Activated CD4-positive, CD25-positive, alpha-beta regulatory T cell treated with anti-CD3 and anti-CD28 coated beads, Interleukin-2, amount 50 U/mL, for 16 hours (primary cell): ENCODE measurements at regions not wholly inside any gene's neighbourhood (a gene's known extent, or its start where the extent isn't known, plus 50 kb on each side); places are given as distances from the start of the nearest gene placed in this dataset.

Source experiments
- DNase-seq: peaks from one replicate; pipeline ENCODE4 v3.0.0-alpha.2; 2020; ENCODE audit warnings: low read depth, low spot score

DNA sequence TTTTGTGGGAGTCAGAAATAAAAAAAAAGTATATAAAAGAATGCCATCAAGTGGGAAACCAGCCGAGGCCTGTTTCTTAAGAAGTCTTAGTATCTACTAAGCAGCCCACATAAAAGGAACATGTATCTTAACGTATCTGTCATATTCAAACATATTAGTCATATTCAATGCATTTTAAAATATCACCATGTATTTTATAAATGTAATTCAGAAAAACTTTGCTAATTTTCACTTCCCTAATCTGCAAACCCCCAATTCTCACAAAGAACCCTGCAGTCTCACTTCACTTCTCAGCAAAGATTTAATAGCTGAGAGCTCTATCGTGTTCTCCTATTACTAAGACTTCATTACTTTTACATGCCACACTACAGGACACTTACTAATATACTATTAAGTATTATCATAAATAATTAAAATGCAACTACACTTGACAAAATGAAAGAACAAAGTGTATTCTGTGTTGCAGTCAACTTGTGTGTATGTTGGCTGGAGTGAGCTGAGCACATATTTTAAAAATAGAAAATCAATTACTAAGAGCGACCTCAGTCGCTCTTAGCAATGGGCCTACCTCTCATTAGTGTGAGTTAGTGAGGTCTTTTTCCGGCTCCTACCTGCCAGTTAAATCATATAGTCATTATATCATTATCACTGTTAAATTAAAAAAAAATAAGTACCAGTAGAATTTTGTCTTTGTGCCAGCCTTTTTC, 484.3 kb downstream of the LMO4 start:
- DNase-seq: no peak

- DNase-seq: no peak
These were observed 485.9 kb downstream of the LMO4 start for GRCh38 chr1:87814573-87814972.

GRCh38 chr1:87816646-87817045, 488.0 kb downstream of the LMO4 start:
- no peak for DNase-seq

GRCh38 chr1:87820668-87821334, 492.1 kb downstream of the LMO4 start:
- no peak for DNase-seq

DNA sequence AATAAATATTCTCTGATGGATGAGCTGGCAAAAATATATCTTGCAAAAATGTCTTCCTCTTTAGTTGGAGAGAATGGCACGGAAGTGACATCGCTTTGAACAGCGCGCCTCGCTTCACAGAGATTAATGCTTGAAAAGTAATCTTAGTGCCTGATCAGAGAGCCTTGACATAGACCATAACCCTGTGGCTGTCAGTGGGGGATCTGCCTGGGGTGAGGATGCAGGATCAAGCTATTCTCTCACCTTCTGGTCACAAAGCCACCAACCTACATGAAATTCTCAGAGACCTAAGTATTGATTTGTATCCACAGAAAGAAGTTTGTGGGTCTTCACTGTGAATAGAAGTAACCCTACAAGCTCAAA, 492.6 kb downstream of the LMO4 start:
- DNase-seq: no peak

DNA sequence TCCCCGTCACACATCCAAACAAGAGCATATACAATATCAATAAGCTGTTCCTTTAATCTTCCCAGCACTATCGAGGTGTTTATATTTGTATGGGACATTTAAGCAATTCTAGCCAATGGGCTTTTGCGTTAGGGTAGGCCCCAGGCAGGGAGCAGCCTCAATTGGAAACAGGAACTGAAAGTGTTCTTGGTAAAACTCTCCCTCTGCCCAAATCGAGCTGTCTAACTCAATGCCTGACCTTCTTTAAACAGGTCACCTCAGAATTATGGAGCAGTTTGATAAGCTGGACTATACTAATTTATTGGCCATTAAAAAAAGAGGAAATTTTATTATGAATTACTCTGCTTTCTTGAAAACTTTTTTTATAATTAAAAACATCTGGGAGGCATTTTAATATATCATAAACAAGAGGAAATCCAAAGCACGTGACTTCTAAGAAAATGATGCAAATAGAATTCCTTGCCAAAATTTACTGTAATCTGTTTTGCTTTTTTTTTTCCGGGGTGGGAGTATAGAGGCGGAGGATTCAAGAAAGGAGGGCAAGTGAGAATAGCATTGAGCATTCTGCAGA, 498.1 kb downstream of the LMO4 start:
- DNase-seq: no peak

DNA sequence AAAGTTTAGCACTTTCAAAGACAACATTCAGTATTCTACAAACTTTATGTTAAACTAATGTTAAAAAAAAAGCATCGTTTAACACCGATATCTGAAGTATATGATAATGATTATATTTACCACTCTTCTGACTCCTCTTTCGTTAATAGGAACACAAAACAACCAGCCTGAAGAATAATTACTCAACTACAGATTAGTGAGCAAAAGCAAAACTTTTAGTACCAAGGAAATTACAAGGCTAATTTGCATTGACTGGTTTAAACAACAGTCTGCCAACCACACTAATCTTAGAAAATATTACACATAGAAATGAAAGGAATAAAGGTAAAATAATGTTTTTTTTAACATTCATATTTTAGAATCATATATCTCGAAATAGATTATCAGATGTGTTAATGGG, 500.7 kb downstream of the LMO4 start:
- DNase-seq: no peak

DNA sequence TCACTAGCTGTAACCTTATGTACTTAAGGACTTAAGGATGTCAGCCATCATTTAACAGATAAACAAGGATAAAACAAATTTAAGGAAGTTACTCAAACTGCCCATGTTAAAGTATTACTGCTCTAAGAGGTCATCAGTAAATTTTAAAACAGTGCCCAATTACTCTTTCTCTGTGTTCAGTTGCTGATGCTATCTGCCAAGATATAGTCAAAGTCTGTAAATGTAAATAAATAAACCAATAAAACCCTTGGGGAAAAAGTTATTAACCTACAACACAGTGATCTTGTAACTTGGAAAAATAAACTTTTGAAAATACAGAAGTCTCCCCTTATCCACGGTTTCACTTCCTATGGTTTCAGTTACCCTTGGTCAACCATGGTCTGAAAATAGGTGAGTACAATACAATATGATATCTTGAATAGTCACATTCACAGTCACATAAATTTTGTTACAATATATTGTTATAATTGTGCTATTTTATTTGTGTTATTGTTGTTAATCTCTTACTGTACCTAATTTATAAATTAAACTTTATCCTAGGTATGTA, 501.8 kb downstream of the LMO4 start:
- DNase-seq: no peak

DNA sequence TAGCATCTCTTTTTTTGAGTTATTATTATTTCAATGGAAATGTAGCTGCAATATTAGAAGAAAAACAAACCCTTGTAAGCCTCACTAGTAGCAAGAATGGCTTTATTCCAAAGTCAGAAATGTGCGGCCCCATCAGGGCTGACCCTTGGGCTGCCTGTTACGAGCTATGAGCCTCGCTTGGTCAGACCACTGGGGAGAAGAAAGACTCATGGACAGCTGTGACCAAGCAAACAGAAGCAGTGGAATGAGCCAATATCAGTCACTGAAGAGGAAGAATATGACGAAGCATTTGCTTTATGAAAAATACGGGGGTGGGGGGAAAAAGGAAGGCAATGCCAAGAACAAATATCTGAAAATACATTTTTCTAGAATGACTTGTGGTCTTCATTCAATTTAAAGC, 504.5 kb downstream of the LMO4 start:
- DNase-seq: no peak

GRCh38 chr1:87834151-87834550, 505.5 kb downstream of the LMO4 start:
- DNase-seq: no peak

DNA sequence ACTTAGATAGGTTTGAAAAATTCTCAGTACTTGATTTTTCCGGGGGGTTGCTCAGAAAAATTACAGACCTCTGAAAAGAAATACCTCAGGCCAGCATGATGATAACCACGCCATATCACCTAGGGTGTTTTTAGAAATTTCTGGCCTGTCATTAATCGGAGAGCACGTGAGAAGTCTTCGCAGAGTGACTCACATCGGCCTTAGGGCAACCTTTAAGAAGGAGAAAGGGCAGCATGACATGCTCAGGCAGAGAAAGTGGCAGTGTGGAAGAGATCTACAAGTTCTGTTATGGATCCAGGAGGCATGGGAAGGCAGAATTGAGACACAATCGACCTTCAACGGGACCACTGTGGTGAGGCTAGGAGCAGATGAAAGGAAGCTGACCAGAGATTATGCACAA, 506.3 kb downstream of the LMO4 start:
- DNase-seq: no peak

GRCh38 chr1:87840767-87841166, 512.1 kb downstream of the LMO4 start:
- DNase-seq: no peak

DNA sequence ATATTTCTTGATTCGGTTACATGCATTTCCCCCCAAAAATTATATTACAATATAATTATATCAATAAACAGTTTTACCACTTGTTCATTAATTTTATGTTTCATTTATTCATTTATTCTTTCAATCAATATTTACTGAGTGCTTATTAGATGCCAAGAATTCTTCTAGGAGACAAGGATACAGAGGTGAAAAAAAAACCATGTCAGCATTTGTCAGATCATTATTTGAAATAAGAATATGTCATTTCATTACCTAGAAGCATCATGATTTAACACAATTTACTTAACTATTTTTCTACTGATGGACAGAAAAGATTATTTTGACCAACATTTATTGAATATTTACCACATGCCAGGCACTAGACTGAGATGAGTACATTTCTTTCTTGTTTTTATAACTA, 512.7 kb downstream of the LMO4 start:
- no peak for DNase-seq

- DNase-seq: no peak
These were observed 513.5 kb downstream of the LMO4 start for GRCh38 chr1:87842156-87842555.

DNA sequence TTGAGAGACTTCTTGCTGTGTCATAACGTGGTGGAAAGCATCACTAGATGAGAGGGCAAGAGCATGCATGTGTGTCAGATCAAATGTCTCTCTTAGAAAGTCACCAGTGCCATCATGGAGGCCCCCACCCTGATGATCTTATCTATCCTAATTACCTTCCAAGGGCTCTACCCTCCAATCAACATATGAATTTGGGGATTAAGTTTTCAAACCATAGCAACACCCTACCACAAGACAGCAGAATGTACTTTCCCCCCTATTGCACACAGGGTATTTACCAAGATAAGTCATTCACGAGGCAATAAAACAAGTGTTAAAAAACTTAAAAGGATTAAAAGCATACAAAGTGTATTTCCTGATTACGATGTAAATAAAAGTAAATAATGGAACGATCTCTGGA, 515.6 kb downstream of the LMO4 start:
- DNase-seq: no peak

DNA sequence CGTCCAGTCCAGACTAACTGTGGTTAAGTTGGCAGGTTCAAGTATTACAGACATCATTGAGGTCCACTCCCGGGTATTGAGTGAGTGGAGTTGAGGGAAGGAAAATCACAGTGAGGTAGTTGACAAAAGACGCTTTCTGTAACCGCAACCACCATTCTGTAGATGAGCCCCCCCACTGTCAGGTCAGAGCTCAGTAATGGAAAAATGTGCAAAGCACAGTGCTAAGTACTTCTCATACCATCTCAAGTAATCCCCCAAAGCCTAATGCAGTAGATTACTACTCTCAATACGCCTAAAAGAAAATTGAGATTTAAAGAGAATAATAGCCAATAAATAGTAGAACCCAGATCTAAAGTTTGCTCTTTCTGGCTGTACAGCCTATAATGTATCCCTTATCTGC, 522.8 kb downstream of the LMO4 start:
- no peak for DNase-seq

DNA sequence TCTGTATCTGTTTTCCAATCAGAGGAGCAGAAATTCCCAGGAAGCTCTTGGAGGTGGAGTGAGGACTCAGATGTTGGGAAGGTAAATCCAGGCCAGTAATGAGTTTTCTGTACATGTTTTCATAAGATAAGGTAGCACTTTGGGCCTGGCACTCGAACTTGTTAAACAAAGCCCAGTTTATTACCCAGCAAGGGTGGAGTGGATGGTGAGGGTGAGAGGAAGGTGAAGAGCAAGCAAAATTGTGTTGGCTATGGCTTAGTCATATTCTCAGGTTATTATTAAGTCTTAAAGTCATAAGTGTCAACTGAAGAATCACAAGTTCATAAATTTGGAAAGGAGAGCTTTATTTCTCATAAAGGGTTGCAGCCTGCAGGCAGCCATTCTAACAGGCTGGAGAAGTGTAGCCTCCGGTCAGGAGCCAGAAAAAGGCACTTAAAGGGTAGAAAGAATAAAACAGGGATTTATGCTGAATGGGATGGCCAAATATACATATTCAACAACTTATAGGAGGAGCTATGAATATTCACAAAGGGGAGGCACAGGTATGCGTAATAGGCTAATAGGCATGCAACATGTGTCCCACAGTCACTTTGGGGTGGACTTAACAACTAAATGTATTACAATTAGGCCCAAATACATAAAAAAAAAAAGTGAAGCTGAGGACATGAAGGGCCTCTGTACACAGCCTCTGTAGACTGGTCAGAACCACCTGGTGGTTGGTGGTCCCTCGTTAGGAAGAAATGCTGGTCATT, 523.9 kb downstream of the LMO4 start:
- DNase-seq: no peak

GRCh38 chr1:87853576-87854351, 525.1 kb downstream of the LMO4 start:
- no peak for DNase-seq

DNA sequence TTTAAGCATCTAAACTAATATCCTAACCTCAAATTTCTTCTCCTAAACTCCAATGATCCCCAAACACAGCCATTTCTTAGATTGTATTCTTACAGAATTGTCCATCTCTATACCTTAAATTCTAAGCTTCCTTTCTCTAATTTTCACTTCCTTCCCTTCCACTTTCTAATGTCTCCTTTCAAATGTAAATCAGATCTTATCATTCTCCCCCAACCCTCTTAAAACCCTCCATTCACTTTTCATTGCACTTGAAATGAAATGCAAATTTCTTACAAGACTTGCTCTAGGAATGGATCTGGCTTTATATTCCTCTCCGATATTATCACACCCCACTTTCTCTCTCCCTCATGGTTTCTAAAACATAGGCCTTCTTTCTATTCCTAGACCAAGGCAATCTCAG, 534.6 kb downstream of the LMO4 start:
- DNase-seq: no peak

DNA sequence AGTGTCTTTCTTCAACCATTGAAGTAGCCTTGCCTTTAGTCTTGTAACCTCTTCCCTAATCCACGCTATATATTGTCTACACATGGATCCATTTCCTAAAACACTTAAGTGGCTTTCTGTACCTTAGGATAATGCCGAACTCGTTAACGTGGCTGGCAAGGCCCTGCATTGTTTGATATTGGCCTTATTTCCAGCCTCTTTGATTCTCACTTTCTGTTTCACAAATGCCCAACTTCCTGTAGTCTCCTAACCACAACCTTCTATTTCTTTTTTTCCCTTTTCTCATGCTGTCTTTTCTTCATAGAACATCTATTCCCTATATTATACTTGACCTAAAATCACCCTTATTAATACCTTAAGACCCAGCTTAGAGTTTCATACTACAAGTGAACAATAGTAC, 536.0 kb downstream of the LMO4 start:
- DNase-seq: no peak

DNA sequence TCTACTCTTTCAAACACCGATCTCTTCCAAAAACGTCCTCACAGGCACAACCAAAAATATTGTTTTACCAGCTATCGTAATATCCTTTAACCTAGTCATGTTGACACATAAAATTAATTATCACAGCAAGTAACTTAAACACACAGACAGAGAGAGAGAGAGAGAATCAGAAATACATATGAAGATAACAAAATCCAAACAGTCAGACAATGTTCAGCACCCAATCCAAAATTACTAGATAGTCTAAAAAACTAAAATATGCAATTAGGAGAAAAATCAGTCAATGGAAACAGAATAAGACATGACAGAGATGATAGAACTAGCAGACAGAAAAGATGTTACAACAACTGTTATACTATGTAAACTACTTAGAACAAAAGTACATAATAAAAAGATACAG, 537.7 kb downstream of the LMO4 start:
- no peak for DNase-seq

- no peak for DNase-seq
These were observed 538.9 kb downstream of the LMO4 start for GRCh38 chr1:87867626-87868025.
